Esophagus squamous epithelium (tissue), 5 donors: ENCODE measurements at regions not wholly inside any gene's neighbourhood (a gene's known extent, or its start where the extent isn't known, plus 50 kb on each side); places are given as distances from the start of the nearest gene placed in this dataset.
"Not testable (repeated sequence)": the region's sequence is repeated elsewhere in the genome, so short reads cannot be mapped to it uniquely, and the experiment has no call there.

Source experiments
- DNase-seq: peaks from one replicate; lab custom pipeline; 2025; lab: John Stamatoyannopoulos, UW
- H3K27ac ChIP-seq, 4 donors: fragments of 200-600 bp; sonication (generic); one replicate each; pipeline ENCODE4 v1.5.1; 2016 to 2019; ENCODE audit warnings: mild to moderate bottlenecking in 1 of 4
- H3K27me3 ChIP-seq, 4 donors: fragments of 200-600 bp; sonication (generic); 1 replicate in 3 of 4; 2 replicates in 1 of 4; pipeline versions ENCODE4 v1.5.1 to v1.6.0; 2017 to 2021; ENCODE audit warnings: antibody characterized with exemption in 1 of 4
- H3K36me3 ChIP-seq, 3 donors: fragments of 200-600 bp; sonication (generic); one replicate each; pipeline ENCODE4 v1.5.1; 2016 to 2019
- H3K4me1 ChIP-seq, 3 donors: fragments of 200-600 bp; sonication (generic); one replicate each; pipeline ENCODE4 v1.5.1; 2017 to 2019
- H3K4me3 ChIP-seq, 4 donors: fragments of 200-600 bp; sonication (generic); 1 replicate in 3 of 4; 2 replicates in 1 of 4; pipeline ENCODE4 v1.5.1; 2016 to 2019; ENCODE audit warnings: mild to moderate bottlenecking in 2 of 4, moderate library complexity in 1 of 4
- H3K9me3 ChIP-seq, 3 donors: fragments of 200-600 bp; sonication (generic); one replicate each; pipeline ENCODE4 v1.5.1; 2016 to 2019
- CTCF ChIP-seq, 6 experiments: fragments of 450-650 bp in 4 of 6; fragments of 200-600 bp in 2 of 6; sonication (generic) in 2 of 6; IDR thresholded peaks; one replicate each; pipeline ENCODE4 v1.5.1; 2016 to 2019; ENCODE audit warnings: antibody characterized with exemption in 6 of 6, mild to moderate bottlenecking in 4 of 6, moderate library complexity in 4 of 6
- POLR2A ChIP-seq, 4 donors: fragments of 450-650 bp; IDR thresholded peaks; one replicate each; pipeline ENCODE4 v1.6.1; 2017; ENCODE audit warnings: antibody characterized with exemption in 4 of 4, mild to moderate bottlenecking in 4 of 4, moderate library complexity in 3 of 4
- WGBS, 2 donors: methylation state at CpG; one replicate each; pipeline ENCODE4 v1.1.5; 2018; 5-methylcytosine and 5-hydroxymethylcytosine counted together
- intact Hi-C: fragments of 100-400 bp; cut with DNase I; formaldehyde crosslinking; loops from one replicate; pipeline ENCODE4 v1.15.0; 2022
- donor health status: DM: yes; HTN: yes; CAD: no.

GRCh38 chr3:144810160-144810559, 838.5 kb downstream of the DIPK2A start:
- H3K4me3 ChIP-seq = no peak overlapping the region
- H3K36me3 ChIP-seq = no peaks in the 10 kb centered on the region
- no peak overlapping the region for H3K27ac ChIP-seq
- TF ChIP-seq CTCF (IDR thresholded peaks at IDR 0.05) (no peak), POLR2A (IDR thresholded peaks at IDR 0.05) (no peak)
- H3K4me1 ChIP-seq = no peaks in the 10 kb centered on the region
- H3K27me3 ChIP-seq = no peaks in the 10 kb centered on the region
- intact Hi-C loops = no loop called here
- 44 to 57% methylated on average over 1 of the region's 1 CpG for WGBS, 2 donors
- H3K9me3 ChIP-seq = no peaks in the 10 kb centered on the region
- no peak for DNase-seq

GRCh38 chr3:144815655-144816054, 844.0 kb downstream of the DIPK2A start:
- Histone ChIP-seq H3K4me3 (no peak overlapping the region), H3K36me3 (no peaks in the 10 kb centered on the region), H3K27me3 (no peaks in the 10 kb centered on the region), H3K27ac (no peak overlapping the region), H3K9me3 (no peaks in the 10 kb centered on the region), H3K4me1 (no peaks in the 10 kb centered on the region)
- TF ChIP-seq CTCF (IDR thresholded peaks at IDR 0.05) (no peak), POLR2A (IDR thresholded peaks at IDR 0.05) (no peak)
- intact Hi-C loops = no loop called here
- no peak for DNase-seq
- 54 to 65% methylated on average over 3 of the region's 3 CpGs for WGBS, 2 donors

- intact Hi-C loops = no loop called here
- Histone ChIP-seq H3K27ac (no peak overlapping the region), H3K36me3 (no peaks in the 10 kb centered on the region), H3K9me3 (no peaks in the 10 kb centered on the region), H3K4me1 (no peaks in the 10 kb centered on the region), H3K4me3 (no peak overlapping the region), H3K27me3 (no peaks in the 10 kb centered on the region)
- no peak for DNase-seq
- 32 to 37% methylated on average over 2 of the region's 2 CpGs for WGBS, 2 donors
- TF ChIP-seq POLR2A (IDR thresholded peaks at IDR 0.05) = no peak
- TF ChIP-seq CTCF (IDR thresholded peaks at IDR 0.05) = no peak
Measured at GRCh38 chr3:144816323-144816722, 844.7 kb downstream of the DIPK2A start.

GRCh38 chr3:144818973-144819372, 847.4 kb downstream of the DIPK2A start:
- no peaks in the 10 kb centered on the region for H3K9me3 ChIP-seq
- H3K36me3 ChIP-seq = no peaks in the 10 kb centered on the region
- H3K4me1 ChIP-seq = no peaks in the 10 kb centered on the region
- DNase-seq = no peak
- H3K27me3 ChIP-seq = no peaks in the 10 kb centered on the region
- TF ChIP-seq POLR2A (IDR thresholded peaks at IDR 0.05) (no peak), CTCF (IDR thresholded peaks at IDR 0.05) (no peak)
- H3K27ac ChIP-seq = no peak overlapping the region
- intact Hi-C loops = no loop called here
- H3K4me3 ChIP-seq = no peak overlapping the region

GRCh38 chr3:144820232-144820631, 848.6 kb downstream of the DIPK2A start:
- WGBS, 2 donors = 54 to 69% methylated on average over 2 of the region's 2 CpGs
- H3K27ac ChIP-seq, H3K27me3 ChIP-seq, DNase-seq, H3K4me1 ChIP-seq, H3K36me3 ChIP-seq, H3K4me3 ChIP-seq, intact Hi-C loops, H3K9me3 ChIP-seq: not testable (repeated sequence)

- no peaks in the 10 kb centered on the region for H3K27me3 ChIP-seq
- no peaks in the 10 kb centered on the region for H3K9me3 ChIP-seq
- TF ChIP-seq CTCF (IDR thresholded peaks at IDR 0.05) = no peak
- no peaks in the 10 kb centered on the region for H3K36me3 ChIP-seq
- no peak for DNase-seq
- no peak overlapping the region for H3K4me3 ChIP-seq
- no peaks in the 10 kb centered on the region for H3K4me1 ChIP-seq
- no peak overlapping the region for H3K27ac ChIP-seq
- intact Hi-C loops = no loop called here
Measured at GRCh38 chr3:144820726-144821125, 849.1 kb downstream of the DIPK2A start.
